C4-2B (cell line): ENCODE measurements at regions not wholly inside any gene's neighbourhood (a gene's known extent, or its start where the extent isn't known, plus 50 kb on each side); places are given as distances from the start of the nearest gene placed in this dataset.

Source experiments
- ZFX ChIP-seq: fragments of 450-650 bp; IDR thresholded peaks from 2 replicates; pipeline ENCODE4 v1.6.1; 2017
- TF ChIP-seq, protein P1 (sequence below): fragments of 450-650 bp; conservative IDR thresholded peaks from 2 replicates; pipeline ENCODE4 v1.5.1; 2017; ENCODE audit warnings: mild to moderate bottlenecking

DNA sequence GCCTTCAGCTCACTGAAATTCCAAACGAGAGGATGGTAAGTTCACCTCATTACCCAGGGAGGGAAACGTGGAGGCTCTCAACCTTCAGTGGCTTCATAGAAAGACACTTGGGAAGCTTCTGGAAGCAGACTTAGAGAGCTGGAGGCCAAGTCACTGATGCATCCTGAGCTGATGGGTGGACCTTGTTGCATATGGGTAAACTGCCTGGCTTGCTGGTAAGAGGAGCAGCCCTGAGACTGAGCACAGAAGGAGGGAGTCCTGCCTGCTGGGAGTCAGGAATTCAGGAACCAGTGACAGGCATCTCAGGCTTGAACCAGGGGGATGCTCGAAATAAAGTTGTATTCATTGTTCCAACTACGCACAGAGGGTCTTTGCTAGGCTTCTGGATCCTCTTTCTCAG, 66.5 kb upstream of the NPAS2 start:
- no peak for TF ChIP-seq ZFX
- TF ChIP-seq, protein P1, sequence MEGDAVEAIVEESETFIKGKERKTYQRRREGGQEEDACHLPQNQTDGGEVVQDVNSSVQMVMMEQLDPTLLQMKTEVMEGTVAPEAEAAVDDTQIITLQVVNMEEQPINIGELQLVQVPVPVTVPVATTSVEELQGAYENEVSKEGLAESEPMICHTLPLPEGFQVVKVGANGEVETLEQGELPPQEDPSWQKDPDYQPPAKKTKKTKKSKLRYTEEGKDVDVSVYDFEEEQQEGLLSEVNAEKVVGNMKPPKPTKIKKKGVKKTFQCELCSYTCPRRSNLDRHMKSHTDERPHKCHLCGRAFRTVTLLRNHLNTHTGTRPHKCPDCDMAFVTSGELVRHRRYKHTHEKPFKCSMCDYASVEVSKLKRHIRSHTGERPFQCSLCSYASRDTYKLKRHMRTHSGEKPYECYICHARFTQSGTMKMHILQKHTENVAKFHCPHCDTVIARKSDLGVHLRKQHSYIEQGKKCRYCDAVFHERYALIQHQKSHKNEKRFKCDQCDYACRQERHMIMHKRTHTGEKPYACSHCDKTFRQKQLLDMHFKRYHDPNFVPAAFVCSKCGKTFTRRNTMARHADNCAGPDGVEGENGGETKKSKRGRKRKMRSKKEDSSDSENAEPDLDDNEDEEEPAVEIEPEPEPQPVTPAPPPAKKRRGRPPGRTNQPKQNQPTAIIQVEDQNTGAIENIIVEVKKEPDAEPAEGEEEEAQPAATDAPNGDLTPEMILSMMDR: no peak
